GM21786 (cell line): ENCODE measurements at regions not wholly inside any gene's neighbourhood (a gene's known extent, or its start where the extent isn't known, plus 50 kb on each side); places are given as distances from the start of the nearest gene placed in this dataset.
"Not testable (repeated sequence)": the region's sequence is repeated elsewhere in the genome, so short reads cannot be mapped to it uniquely, and the experiment has no call there.

Experiments
- ATAC-seq: cut with Tn5 transposase; IDR thresholded peaks from one replicate; pipeline ENCODE4 v1.9.1; 2021; ENCODE audit not compliant: unreplicated experiment

DNA sequence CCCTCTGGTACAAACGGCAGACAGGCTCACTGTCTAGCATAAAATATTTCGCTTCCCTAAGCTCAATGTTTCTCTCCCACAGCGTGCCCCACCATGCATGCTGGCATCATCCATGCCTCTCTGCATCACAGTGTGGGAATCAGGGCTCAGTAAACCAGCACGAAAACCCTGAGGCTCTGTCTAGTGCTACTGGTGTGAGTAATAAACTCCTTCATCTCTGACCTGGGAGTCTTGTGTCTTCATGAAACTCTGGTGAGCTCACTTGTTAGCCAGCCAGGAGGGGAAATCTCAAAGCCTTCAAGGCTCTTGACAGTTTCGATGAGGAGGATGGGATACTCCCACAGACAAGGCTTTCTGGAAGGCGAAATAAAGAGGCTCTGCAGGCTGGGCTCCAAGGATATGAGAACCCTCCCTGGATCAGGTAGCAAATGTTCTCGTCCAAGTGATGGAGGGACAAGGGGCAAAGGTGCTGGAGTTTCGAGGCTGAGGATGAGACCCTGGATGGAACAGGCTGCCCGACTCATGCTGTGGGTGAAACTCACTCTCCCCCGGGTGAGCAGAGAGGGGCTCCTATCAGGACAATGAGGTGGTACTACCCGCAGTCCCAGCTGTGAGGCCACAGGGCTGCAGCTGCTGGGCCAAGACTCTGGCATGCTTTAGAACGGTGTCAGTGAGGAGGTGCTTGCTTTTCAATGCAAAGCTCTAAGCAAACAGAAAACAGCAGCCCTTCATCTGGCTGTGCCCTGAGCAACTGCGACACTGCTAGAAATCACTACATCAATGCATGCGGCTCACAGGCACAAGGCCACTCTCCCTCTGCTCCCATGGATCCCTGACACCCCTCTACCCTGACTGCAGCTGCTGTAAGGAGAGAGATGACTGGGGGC lies 69.3 kb downstream of the SHANK2 start:
- ATAC-seq = no peak

GRCh38 chr11:71181566-71181965 lies 70.8 kb downstream of the SHANK2 start:
- no peak for ATAC-seq

GRCh38 chr11:71180694-71181470 lies 71.5 kb downstream of the SHANK2 start:
- no peak for ATAC-seq

DNA sequence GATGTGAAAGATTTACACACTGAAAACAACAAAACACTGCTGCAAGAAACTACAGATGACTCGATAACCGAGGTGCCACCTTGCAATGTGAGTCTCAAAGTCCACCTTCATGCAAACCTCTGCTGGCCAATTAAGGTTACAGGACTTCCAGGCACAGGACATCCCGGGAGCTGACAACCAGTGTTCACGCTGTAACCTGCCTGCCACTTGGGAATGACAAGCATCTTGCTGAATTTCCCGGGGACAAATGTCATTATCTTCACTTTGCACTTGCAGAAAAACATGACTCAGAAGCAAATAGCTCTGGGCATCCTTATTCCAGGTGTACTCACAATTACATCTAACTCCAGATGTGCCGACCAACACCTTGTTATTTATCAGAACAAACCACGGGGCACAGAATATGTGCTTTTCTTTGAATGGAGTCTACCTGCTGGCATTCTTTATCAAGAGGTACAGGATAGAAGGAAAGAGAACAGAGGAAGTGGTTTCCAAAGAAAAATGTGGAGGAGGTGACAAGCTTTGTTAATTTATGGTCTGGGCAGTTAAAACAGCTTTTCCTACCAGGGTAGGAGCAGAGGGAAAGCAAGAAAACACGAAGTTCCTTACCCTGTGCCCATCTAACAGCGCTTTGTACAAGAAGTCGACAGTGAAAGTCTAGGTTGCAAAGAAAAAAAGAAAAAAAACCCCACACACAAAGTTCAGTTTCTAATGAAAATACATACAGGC lies 72.3 kb downstream of the SHANK2 start:
- ATAC-seq = no peak

DNA sequence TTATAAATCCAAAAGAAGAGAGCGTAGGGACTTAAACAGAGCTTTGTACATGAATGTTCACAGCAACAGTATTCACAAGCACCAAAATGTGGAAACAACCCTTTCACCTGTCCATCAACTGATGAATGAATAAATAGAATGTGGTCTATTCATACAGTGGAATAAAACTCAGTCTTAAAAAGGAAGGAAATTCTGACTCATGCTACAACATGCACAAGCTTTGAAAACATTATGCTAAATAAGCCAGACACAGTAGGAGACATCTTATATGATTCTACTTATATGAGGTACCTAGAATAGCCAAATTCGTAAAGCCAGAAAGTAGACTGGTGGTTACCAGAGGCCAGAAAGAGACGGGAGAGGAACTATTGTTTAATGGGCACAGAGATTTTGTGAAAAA lies 74.3 kb downstream of the SHANK2 start:
- no peak for ATAC-seq

GRCh38 chr11:71176812-71177211 lies 75.6 kb downstream of the SHANK2 start:
- ATAC-seq = no peak

GRCh38 chr11:71173709-71174108 lies 78.7 kb downstream of the SHANK2 start:
- ATAC-seq = no peak

DNA sequence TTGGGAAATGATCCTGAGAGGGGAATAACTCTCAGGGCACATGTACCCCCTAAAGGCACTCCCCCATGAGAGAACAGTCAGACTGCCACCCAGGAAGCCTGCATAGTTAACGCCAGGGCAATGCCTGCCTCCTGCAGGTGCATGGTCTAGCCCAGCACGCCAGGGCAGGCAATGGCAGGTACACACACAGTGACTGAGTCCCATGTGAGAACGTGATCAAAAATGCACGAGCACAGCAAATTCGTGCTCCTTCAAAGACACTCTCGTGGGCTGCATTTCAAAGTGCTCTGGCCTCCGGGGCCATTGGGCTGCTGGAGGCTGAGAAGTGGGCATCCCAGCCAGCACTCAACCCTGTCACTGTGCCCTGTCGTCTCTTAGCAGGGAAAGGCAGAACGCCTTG lies 79.7 kb downstream of the SHANK2 start:
- ATAC-seq = no peak

DNA sequence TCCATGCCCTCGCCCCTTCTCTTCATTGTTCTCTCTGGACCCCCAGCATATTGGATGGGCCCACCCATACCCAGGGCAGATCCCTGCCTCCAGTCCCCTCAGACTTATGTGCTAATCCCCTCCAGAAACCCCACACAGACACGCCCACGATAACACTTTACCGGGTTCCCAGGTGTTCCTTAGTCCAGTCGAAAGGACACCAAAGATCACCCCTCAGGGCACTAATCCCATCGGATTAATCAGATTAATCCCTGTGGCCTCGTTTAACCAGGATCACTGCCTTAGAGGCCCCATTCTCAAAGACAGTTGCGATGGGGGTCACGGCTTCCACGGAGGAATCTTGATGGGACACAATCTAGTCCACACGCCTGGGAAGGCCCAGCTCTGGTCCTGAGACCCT lies 80.8 kb downstream of the SHANK2 start:
- ATAC-seq = no peak

DNA sequence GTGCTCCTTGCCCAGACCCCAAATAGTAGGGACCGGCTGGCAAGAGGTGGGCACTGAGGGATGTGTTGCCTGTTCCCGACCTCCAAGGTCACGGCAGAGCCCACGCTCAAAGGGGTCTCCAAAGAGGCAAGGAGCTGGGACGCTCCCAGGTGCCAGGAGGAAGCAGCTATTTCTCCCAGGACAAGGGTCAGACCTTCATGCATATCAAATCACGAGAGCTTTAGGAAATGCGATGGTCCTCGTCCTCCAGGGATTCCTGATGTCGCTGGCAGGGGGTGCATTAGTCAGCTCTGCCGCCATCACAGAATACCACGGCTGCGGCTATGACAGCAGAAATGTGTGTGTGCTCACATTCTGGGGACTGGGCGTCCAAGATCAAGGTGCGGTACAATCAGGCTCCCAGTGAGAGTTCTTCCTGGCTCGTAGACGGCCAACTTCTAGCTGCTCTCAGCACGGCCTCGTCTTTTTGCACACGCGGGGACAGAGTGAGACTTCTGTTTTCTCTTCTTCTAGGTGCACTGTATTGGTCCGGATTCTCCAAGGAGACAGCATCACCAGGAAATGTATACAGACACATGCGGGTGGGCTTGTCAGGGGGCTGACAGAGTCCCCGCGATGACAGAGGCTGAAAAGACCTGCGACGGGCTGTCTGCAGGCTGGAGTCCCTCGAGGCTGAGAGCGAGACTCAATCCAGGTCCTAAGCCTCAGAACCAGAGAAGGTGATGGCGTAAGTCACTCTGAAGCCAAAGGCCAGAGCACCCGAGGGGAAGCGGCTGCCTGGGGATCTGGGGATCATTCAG lies 81.6 kb downstream of the SHANK2 start:
- no peak for ATAC-seq

GRCh38 chr11:71169313-71169712 lies 83.1 kb downstream of the SHANK2 start:
- no peak for ATAC-seq

DNA sequence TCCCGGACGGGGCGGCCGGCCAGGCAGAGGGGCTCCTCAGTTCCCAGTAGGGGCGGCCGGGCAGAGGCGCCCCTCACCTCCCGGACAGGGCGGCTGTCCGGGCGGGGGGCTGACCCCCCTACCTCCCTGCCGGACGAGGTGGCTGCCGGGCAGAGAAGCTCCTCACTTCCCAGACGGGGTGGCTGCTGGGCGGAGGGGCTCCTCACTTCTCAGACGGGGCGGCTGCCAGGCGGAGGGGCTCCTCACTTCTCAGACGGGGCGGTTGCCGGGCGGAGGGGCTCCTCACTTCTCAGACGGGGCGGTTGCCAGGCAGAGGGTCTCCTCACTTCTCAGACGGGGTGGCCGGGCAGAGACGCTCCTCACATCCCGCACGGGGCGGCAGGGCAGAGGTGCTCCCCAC lies 84.6 kb downstream of the SHANK2 start:
- ATAC-seq = not testable (repeated sequence)

- no peak for ATAC-seq
Measured at GRCh38 chr11:71165771-71166170, 86.6 kb downstream of the SHANK2 start.

GRCh38 chr11:71164621-71165020 lies 87.8 kb downstream of the SHANK2 start:
- no peak for ATAC-seq

- ATAC-seq = no peak
Measured at GRCh38 chr11:71164186-71164585, 88.2 kb downstream of the SHANK2 start.

GRCh38 chr11:71163371-71163770 lies 89.0 kb downstream of the SHANK2 start:
- no peak for ATAC-seq

GRCh38 chr11:71158936-71159335 lies 93.4 kb downstream of the SHANK2 start:
- ATAC-seq = no peak

GRCh38 chr11:71157676-71158075 lies 94.7 kb downstream of the SHANK2 start:
- not testable (repeated sequence) for ATAC-seq

DNA sequence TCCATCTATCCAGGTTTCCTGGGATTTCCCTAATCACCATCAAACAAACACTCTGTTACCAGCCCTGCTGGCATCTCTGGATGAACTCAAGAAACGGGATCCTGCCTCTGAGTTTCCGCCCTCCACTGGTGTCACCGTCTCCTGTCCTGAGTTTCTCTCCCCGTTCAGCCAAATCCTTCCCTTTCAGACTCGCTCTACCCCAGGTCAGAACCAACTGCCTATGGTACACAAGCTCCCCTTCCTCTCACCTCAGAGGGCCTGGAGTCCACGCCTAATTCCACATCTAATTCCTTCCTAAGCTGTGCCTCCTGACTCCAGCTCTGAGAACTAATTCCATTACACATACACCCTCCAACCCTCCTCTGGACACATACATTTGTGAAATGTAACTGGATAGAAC lies 96.1 kb downstream of the SHANK2 start:
- no peak for ATAC-seq

DNA sequence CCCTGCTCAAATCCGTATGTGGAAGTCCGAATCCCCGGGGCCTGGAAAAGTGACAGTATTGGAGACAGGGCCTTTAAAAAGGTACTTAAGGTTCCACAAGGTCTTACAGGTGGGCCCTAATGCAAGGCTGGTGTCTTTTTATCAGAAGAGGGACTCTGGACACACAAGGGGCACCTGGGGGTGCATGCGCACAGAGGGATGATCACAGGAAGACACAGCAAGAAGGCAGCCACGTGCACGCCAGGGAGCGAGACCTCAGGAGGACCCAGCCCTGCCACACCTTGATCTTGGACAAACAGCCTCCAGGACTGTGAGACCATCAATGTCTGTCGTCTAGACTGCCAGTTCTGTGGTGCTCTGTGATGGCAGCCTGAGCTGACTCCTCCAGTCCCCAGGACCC lies 96.5 kb downstream of the SHANK2 start:
- ATAC-seq = no peak
